ENCODE measurements at regions not wholly inside any gene's neighbourhood (a gene's known extent, or its start where the extent isn't known, plus 50 kb on each side); places are given as distances from the start of the nearest gene placed in this dataset.
"Not testable (repeated sequence)": the region's sequence is repeated elsewhere in the genome, so short reads cannot be mapped to it uniquely, and the experiment has no call there.

DNA sequence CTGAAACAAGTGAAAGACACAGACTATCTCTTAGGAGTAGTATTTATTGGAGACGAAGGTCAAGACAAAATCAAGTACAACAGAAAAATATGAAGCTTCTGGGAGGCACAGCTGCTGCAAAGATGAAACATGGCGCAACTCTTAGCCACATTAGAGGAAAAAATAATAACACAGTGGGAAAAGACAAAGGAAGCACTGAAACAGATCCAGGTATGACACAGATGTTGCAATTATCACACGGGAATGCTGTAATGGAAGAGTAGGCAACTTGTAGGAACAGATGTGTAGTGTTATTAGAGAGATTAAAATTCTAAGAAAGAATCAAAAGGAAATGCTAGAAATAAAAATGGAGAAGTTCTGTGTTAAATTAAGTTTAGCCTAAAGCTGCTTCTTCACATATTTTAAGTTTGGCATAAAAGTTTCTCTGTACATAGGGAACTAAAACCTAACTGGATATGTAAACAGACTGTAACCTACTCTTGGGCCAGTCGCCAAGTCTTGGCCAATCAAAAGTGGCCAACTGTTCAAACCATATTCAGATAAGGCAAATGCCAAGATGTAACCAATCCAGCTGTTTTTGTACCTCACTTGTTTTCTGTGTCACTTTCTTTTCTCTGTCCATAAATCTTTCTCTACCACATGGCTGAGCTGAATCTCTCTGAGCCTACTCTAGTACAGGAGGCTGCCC, 1132.0 kb upstream of the LRRTM3 start:
- no peak for DNase-seq (ENCODE audit: low spot score)

DNA sequence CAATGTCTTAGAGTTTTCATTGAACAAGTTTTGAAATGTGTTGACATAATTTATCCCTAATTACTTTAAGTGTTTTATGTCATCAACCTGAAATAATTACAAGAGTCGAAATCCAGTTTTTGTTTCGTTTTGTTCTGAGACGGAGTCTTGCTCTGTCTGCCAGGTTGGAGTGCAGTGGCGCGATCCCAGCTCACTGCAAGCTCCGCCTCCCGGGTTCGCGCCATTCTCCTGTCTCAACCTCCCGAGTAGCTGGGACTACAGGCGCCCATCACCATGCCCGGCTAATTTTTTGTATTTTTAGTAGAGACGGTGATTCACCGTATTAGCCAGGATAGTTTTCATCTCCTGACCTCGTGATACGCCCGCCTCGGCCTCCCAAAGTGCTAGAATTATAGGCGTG, 1131.0 kb upstream of the LRRTM3 start:
- DNase-seq (ENCODE audit: low spot score) = not testable (repeated sequence)

DNA sequence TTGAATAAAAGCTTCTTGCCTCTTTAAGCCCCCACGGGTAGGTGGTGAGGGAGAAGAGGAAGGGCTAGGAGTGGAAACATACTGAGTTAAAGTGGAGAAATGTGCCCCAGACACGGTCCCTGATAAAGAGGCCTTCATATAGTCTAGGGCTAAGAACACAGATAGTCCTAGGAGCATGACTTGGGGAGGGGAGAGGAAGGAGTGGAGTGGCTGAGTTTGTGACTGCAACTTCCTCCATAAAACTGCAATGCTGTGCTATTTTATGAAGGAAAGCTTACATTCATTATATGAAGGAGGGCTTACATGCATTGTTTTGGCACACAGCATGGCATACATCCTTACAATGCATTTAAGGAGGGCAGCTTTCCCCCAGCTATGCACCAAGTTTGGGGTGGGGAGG, 1129.4 kb upstream of the LRRTM3 start:
- DNase-seq (ENCODE audit: low spot score) = no peak

DNA sequence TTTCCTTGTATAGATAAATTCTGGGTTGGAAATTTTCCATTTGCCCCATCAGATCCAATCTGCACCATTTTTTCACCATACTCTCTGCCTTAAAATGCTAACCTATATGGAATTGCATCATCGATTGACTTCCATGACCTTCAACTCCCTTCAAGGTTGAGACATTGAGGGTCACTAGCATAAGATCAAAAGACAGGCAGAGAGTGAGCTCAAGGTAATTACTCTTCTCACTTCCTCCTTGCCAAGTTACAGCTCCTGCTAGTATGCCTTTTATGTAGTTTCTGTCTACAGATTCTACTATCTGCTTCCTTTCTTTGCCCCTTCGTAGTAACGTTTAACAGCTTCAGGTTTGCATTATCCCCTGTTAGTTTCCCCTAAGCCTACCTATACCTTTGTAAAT, 1127.7 kb upstream of the LRRTM3 start:
- DNase-seq (ENCODE audit: low spot score) = no peak

- DNase-seq (ENCODE audit: low spot score) = no peak
Observed at GRCh38 chr10:65802391-65802790, 1123.4 kb upstream of the LRRTM3 start.

GRCh38 chr10:65805511-65805910, 1120.3 kb upstream of the LRRTM3 start:
- DNase-seq (ENCODE audit: low spot score) = no peak

DNA sequence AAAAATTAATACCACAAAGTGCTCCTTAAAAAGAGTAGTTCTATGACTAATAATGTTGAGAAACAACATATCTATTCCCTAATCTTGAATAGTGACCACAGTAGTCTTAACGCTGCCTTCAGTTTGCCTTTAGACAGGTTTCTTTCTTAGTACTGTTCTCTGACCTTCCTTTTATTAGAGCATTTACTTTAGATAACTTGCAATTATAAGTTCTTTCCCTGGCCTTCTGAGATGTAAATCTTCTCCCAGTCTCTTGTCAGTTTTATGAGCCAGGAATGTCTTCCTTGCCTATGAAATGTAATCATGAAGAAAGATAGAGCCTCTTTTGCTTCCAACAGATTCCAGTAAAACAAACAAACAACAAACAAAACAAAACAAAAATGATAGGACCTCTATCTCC, 1119.8 kb upstream of the LRRTM3 start:
- DNase-seq (ENCODE audit: low spot score) = no peak

DNA sequence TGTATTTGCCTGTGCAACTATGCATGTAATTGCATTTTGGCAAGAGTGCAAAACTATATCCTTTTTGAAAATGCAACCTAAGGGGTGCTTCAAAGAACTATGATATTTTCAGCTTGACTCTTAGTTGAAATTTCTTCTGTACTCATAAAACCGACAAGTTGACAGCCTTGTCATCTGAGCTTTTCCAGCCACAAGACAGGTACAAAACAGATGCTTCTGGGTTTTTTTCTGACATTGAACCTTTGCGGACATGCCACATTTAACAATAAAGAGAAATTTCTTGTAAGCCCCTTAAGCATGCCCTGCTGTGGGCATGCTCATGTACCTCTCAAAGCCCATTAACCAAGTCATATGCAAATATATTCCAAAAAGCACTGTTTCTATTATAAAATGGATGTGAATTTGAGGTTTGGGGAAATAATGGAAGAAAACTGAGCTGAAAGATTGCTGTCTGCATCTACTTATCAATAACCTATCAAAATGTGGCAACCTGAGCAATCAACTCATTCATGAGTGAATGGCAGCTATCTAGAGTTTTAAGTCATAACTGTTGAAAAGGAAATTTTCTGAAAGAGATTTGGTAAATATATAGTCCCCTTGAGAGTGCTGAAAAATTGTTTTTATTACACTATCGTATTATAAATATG, 1117.0 kb upstream of the LRRTM3 start:
- no peak for DNase-seq (ENCODE audit: low spot score)

GRCh38 chr10:65811931-65812525, 1113.8 kb upstream of the LRRTM3 start:
- no peak for DNase-seq (ENCODE audit: low spot score)

GRCh38 chr10:65816536-65816935, 1109.3 kb upstream of the LRRTM3 start:
- DNase-seq (ENCODE audit: low spot score) = no peak

GRCh38 chr10:65818990-65819389, 1106.8 kb upstream of the LRRTM3 start:
- no peak for DNase-seq (ENCODE audit: low spot score)

DNA sequence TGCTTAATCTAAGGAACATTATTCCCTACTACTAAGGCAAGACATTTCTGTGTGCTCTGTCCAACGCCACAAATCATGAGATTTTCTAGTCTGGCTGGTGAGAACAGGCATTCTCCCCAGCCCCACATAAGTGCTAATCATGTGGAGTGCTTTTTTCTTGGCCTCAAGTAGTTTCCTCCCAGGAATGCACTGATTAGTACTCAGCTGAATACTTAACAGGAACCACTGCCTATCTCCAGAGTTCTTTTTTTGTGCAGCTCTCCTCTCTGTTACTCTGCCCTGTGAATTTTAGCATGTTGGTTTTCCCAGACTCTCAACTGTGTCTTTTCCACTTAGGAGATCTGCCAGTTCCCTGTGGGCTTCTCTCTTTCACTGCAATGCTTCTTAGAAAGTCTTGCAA, 1098.5 kb upstream of the LRRTM3 start:
- no peak for DNase-seq (ENCODE audit: low spot score)

- DNase-seq (ENCODE audit: low spot score) = no peak
Observed at GRCh38 chr10:65838811-65839210, 1087.0 kb upstream of the LRRTM3 start.

DNA sequence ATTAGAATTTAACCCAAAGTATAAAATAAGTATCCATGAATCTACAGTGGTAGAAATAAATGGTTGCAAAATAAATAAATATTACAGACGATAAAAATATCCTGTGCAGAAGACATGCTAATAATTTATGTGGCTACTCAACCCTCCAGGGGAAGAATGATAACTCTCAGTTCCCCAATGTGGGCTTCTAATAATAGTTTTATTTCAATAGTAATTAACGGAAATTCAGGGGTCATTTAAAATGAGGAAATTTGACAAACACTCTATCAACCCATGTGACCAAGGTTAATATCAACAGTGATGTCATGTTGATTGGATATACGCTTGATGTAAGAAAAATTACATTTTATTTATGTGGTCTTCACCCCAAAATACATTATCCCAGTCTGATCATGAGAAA, 1082.6 kb upstream of the LRRTM3 start:
- DNase-seq (ENCODE audit: low spot score) = no peak

- DNase-seq (ENCODE audit: low spot score) = no peak
Observed at GRCh38 chr10:65845916-65846315, 1079.9 kb upstream of the LRRTM3 start.

DNA sequence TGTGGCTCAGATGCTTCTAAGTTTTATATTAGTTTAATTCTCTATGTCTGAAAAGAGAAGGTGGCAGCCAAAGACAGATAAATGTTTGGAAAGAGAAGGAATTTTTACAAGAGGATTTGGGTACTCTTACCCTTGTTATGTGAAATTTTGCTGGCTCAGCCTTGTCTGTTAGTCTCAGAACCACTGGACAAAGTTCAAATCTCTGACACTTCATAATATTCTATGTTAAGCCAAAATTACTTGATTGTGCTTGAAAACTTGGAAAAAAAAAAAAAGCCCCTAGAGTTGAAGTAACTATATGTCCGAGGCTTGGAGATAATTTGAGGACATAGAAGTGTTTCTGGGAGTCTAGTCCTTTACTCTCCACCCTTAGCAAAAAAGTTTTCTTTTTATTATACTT, 1079.3 kb upstream of the LRRTM3 start:
- no peak for DNase-seq (ENCODE audit: low spot score)

- no peak for DNase-seq (ENCODE audit: low spot score)
Observed at GRCh38 chr10:65846949-65847348, 1078.9 kb upstream of the LRRTM3 start.

- DNase-seq (ENCODE audit: low spot score) = no peak
Observed at GRCh38 chr10:65847436-65848230, 1078.2 kb upstream of the LRRTM3 start.

DNA sequence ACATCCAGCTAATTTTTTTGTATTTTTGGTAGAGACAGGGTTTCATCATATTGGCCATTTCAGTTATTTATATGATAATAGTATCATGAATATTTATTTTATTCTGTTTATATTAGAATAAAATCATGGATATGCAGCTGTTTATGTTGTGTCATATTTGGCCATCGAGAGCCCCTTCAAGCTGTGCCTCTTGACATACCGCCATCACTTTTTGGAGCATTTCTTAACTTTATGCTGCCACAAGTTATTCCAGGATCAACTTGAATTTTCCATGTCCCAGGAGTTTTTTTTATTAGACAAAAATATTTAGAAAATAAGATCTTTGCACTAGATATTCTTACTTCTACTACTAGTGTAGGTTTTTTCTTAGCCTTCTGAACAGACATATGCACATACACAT, 1067.0 kb upstream of the LRRTM3 start:
- no peak for DNase-seq (ENCODE audit: low spot score)

DNA sequence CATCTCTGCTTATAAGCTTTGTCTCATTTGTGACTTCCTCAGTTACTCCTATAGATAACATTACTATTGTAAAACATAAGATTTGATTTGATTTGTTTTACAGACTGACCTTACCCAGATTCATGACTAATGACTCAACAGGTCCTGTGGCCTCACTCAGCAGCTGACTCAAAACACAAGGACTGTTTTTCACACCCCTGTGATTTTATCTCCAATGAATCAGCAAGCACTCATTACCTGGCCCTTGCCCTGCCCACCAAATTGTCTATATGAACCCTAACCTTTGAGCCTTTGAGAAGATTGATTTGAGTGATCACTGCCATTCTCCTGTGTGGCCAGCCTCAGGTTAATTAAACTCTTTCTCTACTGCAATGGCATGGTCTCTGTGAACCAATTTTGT, 1064.6 kb upstream of the LRRTM3 start:
- no peak for DNase-seq (ENCODE audit: low spot score)
